Neuron (in vitro differentiated cells): ENCODE measurements at regions not wholly inside any gene's neighbourhood (a gene's known extent, or its start where the extent isn't known, plus 50 kb on each side); places are given as distances from the start of the nearest gene placed in this dataset.
A peak's percentile ranks its signal among the peaks of the same experiment; 100 is the strongest.

ENCODE experiments used
- H2AFZ ChIP-seq: one replicate; pipeline ENCODE4 v1.6.1; 2013; ENCODE audit warnings: low read depth, mild to moderate bottlenecking, inconsistent platforms, low read length, moderate library complexity
- H3K27me3 ChIP-seq: one replicate; pipeline ENCODE4 v1.6.1; 2013; ENCODE audit warnings: low read length; ENCODE audit not compliant: insufficient read depth
- H3K36me3 ChIP-seq: one replicate; pipeline ENCODE4 v1.6.1; 2013; ENCODE audit warnings: low read length; ENCODE audit not compliant: insufficient read depth
- H3K4me1 ChIP-seq: one replicate; pipeline ENCODE4 v1.6.1; 2013; ENCODE audit warnings: low read length; ENCODE audit not compliant: insufficient read depth
- H3K4me3 ChIP-seq: 2 replicates; pipeline ENCODE4 v1.5.1; 2013; ENCODE audit warnings: mild to moderate bottlenecking, low read length, moderate library complexity
- H3K9me3 ChIP-seq: one replicate; pipeline ENCODE4 v1.6.1; 2013; ENCODE audit warnings: low read length

GRCh38 chr3:106184540-106185457 is 316.0 kb upstream of the CBLB start:
- Histone ChIP-seq H3K36me3 (no peaks in the 10 kb centered on the region), H2AFZ (no peak overlapping the region), H3K9me3 (no peaks in the 10 kb centered on the region), H3K4me3 (no peak overlapping the region), H3K27me3 (no peaks in the 10 kb centered on the region), H3K4me1 (no peaks in the 10 kb centered on the region)

- H3K4me1 ChIP-seq: no peaks in the 10 kb centered on the region
Observed at GRCh38 chr3:106185949-106186348, 317.1 kb upstream of the CBLB start.

GRCh38 chr3:106190296-106190695 is 321.5 kb upstream of the CBLB start:
- H2AFZ ChIP-seq: no peak overlapping the region
- H3K27me3 ChIP-seq: no peaks in the 10 kb centered on the region
- H3K4me1 ChIP-seq: no peaks in the 10 kb centered on the region
- H3K36me3 ChIP-seq: no peaks in the 10 kb centered on the region
- H3K9me3 ChIP-seq: peaks cover 2% of the 10 kb centered on the region
- H3K4me3 ChIP-seq: no peak overlapping the region

More at GRCh38 chr3:106185949-106186348, 317.1 kb upstream of the CBLB start:
- H3K36me3 ChIP-seq: no peaks in the 10 kb centered on the region
- no peaks in the 10 kb centered on the region for H3K9me3 ChIP-seq
- H3K27me3 ChIP-seq: no peaks in the 10 kb centered on the region
- no peak overlapping the region for H2AFZ ChIP-seq
- no peak overlapping the region for H3K4me3 ChIP-seq

GRCh38 chr3:106191211-106191610 is 322.4 kb upstream of the CBLB start:
- H2AFZ ChIP-seq: no peak overlapping the region
- no peaks in the 10 kb centered on the region for H3K4me1 ChIP-seq
- H3K4me3 ChIP-seq: no peak overlapping the region
- H3K27me3 ChIP-seq: no peaks in the 10 kb centered on the region
- H3K36me3 ChIP-seq: no peaks in the 10 kb centered on the region
- H3K9me3 ChIP-seq: peaks cover 2% of the 10 kb centered on the region

- Histone ChIP-seq H3K4me1 (no peaks in the 10 kb centered on the region), H3K9me3 (peaks cover 2% of the 10 kb centered on the region), H3K36me3 (no peaks in the 10 kb centered on the region), H3K27me3 (no peaks in the 10 kb centered on the region), H3K4me3 (no peak overlapping the region), H2AFZ (no peak overlapping the region)
Observed at GRCh38 chr3:106191913-106192312, 323.1 kb upstream of the CBLB start.

GRCh38 chr3:106193876-106194275 is 325.1 kb upstream of the CBLB start:
- Histone ChIP-seq H3K27me3 (no peaks in the 10 kb centered on the region), H3K36me3 (no peaks in the 10 kb centered on the region), H3K4me1 (no peaks in the 10 kb centered on the region), H3K4me3 (no peak overlapping the region), H3K9me3 (peaks cover 2% of the 10 kb centered on the region), H2AFZ (no peak overlapping the region)

- no peak overlapping the region for H2AFZ ChIP-seq
- H3K9me3 ChIP-seq: peaks cover 2% of the 10 kb centered on the region
- H3K4me1 ChIP-seq: no peaks in the 10 kb centered on the region
- no peaks in the 10 kb centered on the region for H3K27me3 ChIP-seq
- no peak overlapping the region for H3K4me3 ChIP-seq
- H3K36me3 ChIP-seq: no peaks in the 10 kb centered on the region
Observed at GRCh38 chr3:106194726-106195125, 325.9 kb upstream of the CBLB start.

GRCh38 chr3:106197532-106198194 is 328.9 kb upstream of the CBLB start:
- H3K4me3 ChIP-seq: no peak overlapping the region
- peaks cover 2% of the 10 kb centered on the region for H3K9me3 ChIP-seq
- no peaks in the 10 kb centered on the region for H3K36me3 ChIP-seq
- H3K4me1 ChIP-seq: no peaks in the 10 kb centered on the region
- H2AFZ ChIP-seq: no peak overlapping the region
- no peaks in the 10 kb centered on the region for H3K27me3 ChIP-seq

- no peak overlapping the region for H2AFZ ChIP-seq
- H3K4me1 ChIP-seq: no peaks in the 10 kb centered on the region
- H3K36me3 ChIP-seq: no peaks in the 10 kb centered on the region
- H3K27me3 ChIP-seq: no peaks in the 10 kb centered on the region
- H3K9me3 ChIP-seq: no peaks in the 10 kb centered on the region
- H3K4me3 ChIP-seq: no peak overlapping the region
Observed at GRCh38 chr3:106204160-106204868, 335.5 kb upstream of the CBLB start.

GRCh38 chr3:106206146-106206545 is 337.3 kb upstream of the CBLB start:
- Histone ChIP-seq H3K9me3 (no peaks in the 10 kb centered on the region), H3K36me3 (no peaks in the 10 kb centered on the region), H2AFZ (peak overlapping the region; percentile 87), H3K4me1 (no peaks in the 10 kb centered on the region), H3K4me3 (no peak overlapping the region), H3K27me3 (no peaks in the 10 kb centered on the region)

GRCh38 chr3:106206613-106207012 is 337.8 kb upstream of the CBLB start:
- H2AFZ ChIP-seq: peak overlapping the region; percentile 87
- H3K27me3 ChIP-seq: no peaks in the 10 kb centered on the region
- no peaks in the 10 kb centered on the region for H3K9me3 ChIP-seq
- H3K4me3 ChIP-seq: no peak overlapping the region
- H3K4me1 ChIP-seq: no peaks in the 10 kb centered on the region
- no peaks in the 10 kb centered on the region for H3K36me3 ChIP-seq

GRCh38 chr3:106208251-106208650 is 339.4 kb upstream of the CBLB start:
- Histone ChIP-seq H3K36me3 (no peaks in the 10 kb centered on the region), H3K4me3 (no peak overlapping the region), H3K4me1 (no peaks in the 10 kb centered on the region), H3K27me3 (no peaks in the 10 kb centered on the region), H2AFZ (no peak overlapping the region), H3K9me3 (no peaks in the 10 kb centered on the region)

- Histone ChIP-seq H3K9me3 (no peaks in the 10 kb centered on the region), H3K4me3 (no peak overlapping the region), H2AFZ (no peak overlapping the region), H3K4me1 (no peaks in the 10 kb centered on the region), H3K36me3 (no peaks in the 10 kb centered on the region), H3K27me3 (no peaks in the 10 kb centered on the region)
Observed at GRCh38 chr3:106208967-106209366, 340.2 kb upstream of the CBLB start.
